Colonic mucosa (tissue), 4 donors: ENCODE measurements at regions not wholly inside any gene's neighbourhood (a gene's known extent, or its start where the extent isn't known, plus 50 kb on each side); places are given as distances from the start of the nearest gene placed in this dataset.
"Not testable (repeated sequence)": the region's sequence is repeated elsewhere in the genome, so short reads cannot be mapped to it uniquely, and the experiment has no call there.

Experiments used
- DNase-seq: peaks from one replicate; pipeline ENCODE4 v3.0.0-alpha.2; 2020
- H3K27ac ChIP-seq: fragments of 200-600 bp; one replicate; pipeline ENCODE4 v1.8.0; 2021
- H3K27me3 ChIP-seq: fragments of 200-600 bp; one replicate; pipeline ENCODE4 v1.8.0; 2021
- H3K36me3 ChIP-seq: fragments of 200-600 bp; one replicate; pipeline ENCODE4 v1.8.0; 2021
- H3K4me1 ChIP-seq: fragments of 200-600 bp; one replicate; pipeline ENCODE4 v1.8.0; 2021; ENCODE audit warnings: mild to moderate bottlenecking
- H3K4me3 ChIP-seq: fragments of 200-600 bp; one replicate; pipeline ENCODE4 v1.8.0; 2021
- H3K9ac ChIP-seq, 2 donors: one replicate each; pipeline ENCODE4 v1.7.0; 2013; ENCODE audit warnings: control low read depth in 2 of 2, low read depth in 2 of 2, low read length in 2 of 2
- H3K9me3 ChIP-seq: fragments of 200-600 bp; one replicate; pipeline ENCODE4 v1.8.0; 2021
- CTCF ChIP-seq: fragments of 200-600 bp; IDR thresholded peaks from one replicate; pipeline ENCODE4 v1.8.0; 2022; ENCODE audit warnings: antibody characterized with exemption, mild to moderate bottlenecking
- intact Hi-C: fragments of 100-400 bp; cut with DNase I; formaldehyde crosslinking; loops from one replicate; pipeline ENCODE4 v1.14.1; 2022
- donor health status: healthy.
- donor health status: DM: no; HTN: no; CAD: no.
- donor health status: DM: no; HTN: no; CAD: no.

- H3K4me3 ChIP-seq, result no peak overlapping the region
- H3K27ac ChIP-seq, result no peak overlapping the region
- TF ChIP-seq CTCF, result no peak
- H3K36me3 ChIP-seq, result no peaks in the 10 kb centered on the region
- no peaks in the 10 kb centered on the region for H3K4me1 ChIP-seq
- no peaks in the 10 kb centered on the region for H3K9me3 ChIP-seq
- intact Hi-C loops, result no loop called here
- no peak for DNase-seq
- no peaks in the 10 kb centered on the region for H3K27me3 ChIP-seq
- no peak overlapping the region for H3K9ac ChIP-seq
These were observed 83.4 kb downstream of the EBLN2 start for GRCh38 chr3:73144828-73145227.

- intact Hi-C loops, H3K27me3 ChIP-seq, H3K4me1 ChIP-seq, DNase-seq, H3K27ac ChIP-seq, H3K9ac ChIP-seq, H3K9me3 ChIP-seq, H3K36me3 ChIP-seq, H3K4me3 ChIP-seq: not testable (repeated sequence)
These were observed 86.0 kb downstream of the EBLN2 start for GRCh38 chr3:73147479-73147878.

- Histone ChIP-seq H3K36me3 (no peaks in the 10 kb centered on the region), H3K9me3 (no peaks in the 10 kb centered on the region), H3K27ac (no peak overlapping the region), H3K27me3 (no peaks in the 10 kb centered on the region), H3K9ac (no peak overlapping the region), H3K4me1 (no peaks in the 10 kb centered on the region), H3K4me3 (no peak overlapping the region)
- no peak for DNase-seq
- no peak for TF ChIP-seq CTCF
- intact Hi-C loops, result no loop called here
These were observed 86.7 kb downstream of the EBLN2 start for GRCh38 chr3:73148206-73148605.

- no peak for DNase-seq
- H3K9ac ChIP-seq, result no peak overlapping the region
- no peak overlapping the region for H3K4me3 ChIP-seq
- intact Hi-C loops, result no loop called here
- H3K27ac ChIP-seq, result no peak overlapping the region
- no peaks in the 10 kb centered on the region for H3K27me3 ChIP-seq
- no peaks in the 10 kb centered on the region for H3K9me3 ChIP-seq
- TF ChIP-seq CTCF, result no peak
- no peaks in the 10 kb centered on the region for H3K36me3 ChIP-seq
- H3K4me1 ChIP-seq, result no peaks in the 10 kb centered on the region
These were observed 87.2 kb downstream of the EBLN2 start for GRCh38 chr3:73148682-73149081.

- intact Hi-C loops, result no loop called here
- TF ChIP-seq CTCF, result no peak
These were observed 89.1 kb downstream of the EBLN2 start for GRCh38 chr3:73150369-73151130.

GRCh38 chr3:73152571-73152970 is 91.1 kb downstream of the EBLN2 start:
- H3K27me3 ChIP-seq, H3K27ac ChIP-seq, H3K36me3 ChIP-seq, intact Hi-C loops, H3K4me1 ChIP-seq, H3K9me3 ChIP-seq, DNase-seq, H3K4me3 ChIP-seq, H3K9ac ChIP-seq: not testable (repeated sequence)

More at GRCh38 chr3:73150369-73151130, 89.1 kb downstream of the EBLN2 start:
- H3K9ac ChIP-seq, result no peak overlapping the region
- no peaks in the 10 kb centered on the region for H3K9me3 ChIP-seq
- H3K4me1 ChIP-seq, result no peaks in the 10 kb centered on the region
- H3K36me3 ChIP-seq, result no peaks in the 10 kb centered on the region
- no peak overlapping the region for H3K4me3 ChIP-seq
- H3K27ac ChIP-seq, result no peak overlapping the region
- no peaks in the 10 kb centered on the region for H3K27me3 ChIP-seq
- no peak for DNase-seq

- H3K4me1 ChIP-seq, H3K4me3 ChIP-seq, H3K27me3 ChIP-seq, DNase-seq, intact Hi-C loops, H3K9me3 ChIP-seq, H3K36me3 ChIP-seq, H3K27ac ChIP-seq, H3K9ac ChIP-seq: not testable (repeated sequence)
These were observed 91.6 kb downstream of the EBLN2 start for GRCh38 chr3:73153057-73153456.

GRCh38 chr3:73154261-73154660 is 92.8 kb downstream of the EBLN2 start:
- H3K9ac ChIP-seq, H3K27me3 ChIP-seq, H3K27ac ChIP-seq, H3K36me3 ChIP-seq, H3K4me1 ChIP-seq, DNase-seq, intact Hi-C loops, H3K4me3 ChIP-seq, H3K9me3 ChIP-seq: not testable (repeated sequence)

GRCh38 chr3:73155441-73155840 is 94.0 kb downstream of the EBLN2 start:
- H3K36me3 ChIP-seq, H3K9ac ChIP-seq, H3K9me3 ChIP-seq, H3K27ac ChIP-seq, H3K27me3 ChIP-seq, intact Hi-C loops, DNase-seq, H3K4me3 ChIP-seq, H3K4me1 ChIP-seq: not testable (repeated sequence)
